ENCODE measurements at regions not wholly inside any gene's neighbourhood (a gene's known extent, or its start where the extent isn't known, plus 50 kb on each side); places are given as distances from the start of the nearest gene placed in this dataset.

- H3K4me3 ChIP-seq (replicated peaks; ENCODE audit: insufficient read depth, low read length), result no peak overlapping the region
- no peak for TF ChIP-seq GABPA (IDR thresholded peaks at IDR 0.05; ENCODE audit: low read depth)
- no peak for TF ChIP-seq POLR2AphosphoS5 (IDR thresholded peaks at IDR 0.05; ENCODE audit: low read depth)
- TF ChIP-seq CTCF (IDR thresholded peaks at IDR 0.05; ENCODE audit: insufficient read depth, low read length), result no peak
- TF ChIP-seq, protein P1, sequence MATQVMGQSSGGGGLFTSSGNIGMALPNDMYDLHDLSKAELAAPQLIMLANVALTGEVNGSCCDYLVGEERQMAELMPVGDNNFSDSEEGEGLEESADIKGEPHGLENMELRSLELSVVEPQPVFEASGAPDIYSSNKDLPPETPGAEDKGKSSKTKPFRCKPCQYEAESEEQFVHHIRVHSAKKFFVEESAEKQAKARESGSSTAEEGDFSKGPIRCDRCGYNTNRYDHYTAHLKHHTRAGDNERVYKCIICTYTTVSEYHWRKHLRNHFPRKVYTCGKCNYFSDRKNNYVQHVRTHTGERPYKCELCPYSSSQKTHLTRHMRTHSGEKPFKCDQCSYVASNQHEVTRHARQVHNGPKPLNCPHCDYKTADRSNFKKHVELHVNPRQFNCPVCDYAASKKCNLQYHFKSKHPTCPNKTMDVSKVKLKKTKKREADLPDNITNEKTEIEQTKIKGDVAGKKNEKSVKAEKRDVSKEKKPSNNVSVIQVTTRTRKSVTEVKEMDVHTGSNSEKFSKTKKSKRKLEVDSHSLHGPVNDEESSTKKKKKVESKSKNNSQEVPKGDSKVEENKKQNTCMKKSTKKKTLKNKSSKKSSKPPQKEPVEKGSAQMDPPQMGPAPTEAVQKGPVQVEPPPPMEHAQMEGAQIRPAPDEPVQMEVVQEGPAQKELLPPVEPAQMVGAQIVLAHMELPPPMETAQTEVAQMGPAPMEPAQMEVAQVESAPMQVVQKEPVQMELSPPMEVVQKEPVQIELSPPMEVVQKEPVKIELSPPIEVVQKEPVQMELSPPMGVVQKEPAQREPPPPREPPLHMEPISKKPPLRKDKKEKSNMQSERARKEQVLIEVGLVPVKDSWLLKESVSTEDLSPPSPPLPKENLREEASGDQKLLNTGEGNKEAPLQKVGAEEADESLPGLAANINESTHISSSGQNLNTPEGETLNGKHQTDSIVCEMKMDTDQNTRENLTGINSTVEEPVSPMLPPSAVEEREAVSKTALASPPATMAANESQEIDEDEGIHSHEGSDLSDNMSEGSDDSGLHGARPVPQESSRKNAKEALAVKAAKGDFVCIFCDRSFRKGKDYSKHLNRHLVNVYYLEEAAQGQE (IDR thresholded peaks at IDR 0.05; ENCODE audit: insufficient replicate concordance, low read depth), result no peak
- TF ChIP-seq SPI1 (IDR thresholded peaks at IDR 0.05; ENCODE audit: borderline replicate concordance, low read depth), result no peak
- no peaks in the 10 kb centered on the region for H3K27me3 ChIP-seq (ENCODE audit: insufficient read depth, poor library complexity, severe bottlenecking)
- no peak overlapping the region for H3K27ac ChIP-seq (replicated peaks)
- DNase-seq (ENCODE audit: low read depth in 1 of 2, low spot score in 1 of 2), result no peak
Observed at GRCh38 chr4:136241221-136241986, 1290.9 kb downstream of the PCDH18 start.

DNA sequence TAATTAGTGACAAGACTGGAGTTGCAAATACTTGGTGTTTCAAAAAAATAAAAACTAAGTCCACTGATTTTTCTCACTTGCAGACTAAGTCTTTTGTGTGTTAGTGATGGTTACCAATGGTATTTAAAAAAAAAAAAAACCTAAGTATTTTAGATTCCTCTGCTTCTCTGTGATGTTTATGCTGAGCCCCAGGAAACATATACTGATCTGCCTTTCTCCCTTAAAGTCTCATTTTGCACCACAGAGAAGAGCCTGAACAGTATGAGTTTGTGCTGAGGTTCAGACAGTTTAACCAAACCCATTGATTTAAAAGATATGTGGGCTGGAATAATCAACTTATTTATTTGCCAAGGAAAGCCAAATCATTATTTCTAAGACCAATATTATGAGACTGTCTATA lies 1305.0 kb downstream of the PCDH18 start:
- no peak for TF ChIP-seq POLR2AphosphoS5 (IDR thresholded peaks at IDR 0.05; ENCODE audit: low read depth)
- no peak for TF ChIP-seq SPI1 (IDR thresholded peaks at IDR 0.05; ENCODE audit: borderline replicate concordance, low read depth)
- TF ChIP-seq, protein P1 (IDR thresholded peaks at IDR 0.05; ENCODE audit: insufficient replicate concordance, low read depth), result no peak
- TF ChIP-seq CTCF (IDR thresholded peaks at IDR 0.05; ENCODE audit: insufficient read depth, low read length), result no peak
- TF ChIP-seq GABPA (IDR thresholded peaks at IDR 0.05; ENCODE audit: low read depth), result no peak
- H3K27ac ChIP-seq (replicated peaks), result no peak overlapping the region
- H3K4me3 ChIP-seq (replicated peaks; ENCODE audit: insufficient read depth, low read length), result no peak overlapping the region
- DNase-seq (ENCODE audit: low read depth in 1 of 2, low spot score in 1 of 2), result no peak
- no peaks in the 10 kb centered on the region for H3K27me3 ChIP-seq (ENCODE audit: insufficient read depth, poor library complexity, severe bottlenecking)

DNA sequence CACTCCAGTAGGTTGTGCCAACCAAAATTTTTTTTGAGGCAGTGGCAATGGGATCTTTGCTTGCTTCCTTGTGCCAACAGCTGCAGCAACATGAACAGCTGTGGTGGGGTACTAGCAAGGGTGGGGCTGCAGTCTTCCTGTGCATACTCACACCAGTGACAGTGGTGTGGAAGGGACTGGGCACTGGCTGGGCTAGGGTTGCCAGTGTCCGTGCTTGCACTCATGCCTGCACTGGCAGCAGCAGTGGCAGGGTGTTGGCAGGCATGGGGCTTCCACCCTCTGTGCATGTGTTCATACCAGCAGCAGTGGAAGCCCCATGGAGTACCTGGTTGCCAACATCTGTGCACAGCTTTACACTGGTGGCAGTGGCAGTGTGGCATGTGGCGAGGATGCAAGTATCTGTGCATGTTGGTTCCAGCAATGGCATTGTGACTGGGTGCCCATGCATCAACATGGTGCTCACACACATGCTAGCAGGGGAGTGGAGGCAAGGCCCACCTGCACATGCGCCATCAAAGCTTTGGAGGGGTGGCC lies 1312.6 kb downstream of the PCDH18 start:
- TF ChIP-seq CTCF (IDR thresholded peaks at IDR 0.05; ENCODE audit: insufficient read depth, low read length) (no peak), POLR2AphosphoS5 (IDR thresholded peaks at IDR 0.05; ENCODE audit: low read depth) (no peak), GABPA (IDR thresholded peaks at IDR 0.05; ENCODE audit: low read depth) (no peak), SPI1 (IDR thresholded peaks at IDR 0.05; ENCODE audit: borderline replicate concordance, low read depth) (no peak)
- TF ChIP-seq, protein P1 (IDR thresholded peaks at IDR 0.05; ENCODE audit: insufficient replicate concordance, low read depth), result no peak
- DNase-seq (ENCODE audit: low read depth in 1 of 2, low spot score in 1 of 2), result no peak
- H3K27ac ChIP-seq (replicated peaks), result no peak overlapping the region
- no peaks in the 10 kb centered on the region for H3K27me3 ChIP-seq (ENCODE audit: insufficient read depth, poor library complexity, severe bottlenecking)
- no peak overlapping the region for H3K4me3 ChIP-seq (replicated peaks; ENCODE audit: insufficient read depth, low read length)

All from HL-60 (cell line).